Astrocyte of the spinal cord (primary cell): ENCODE measurements at regions not wholly inside any gene's neighbourhood (a gene's known extent, or its start where the extent isn't known, plus 50 kb on each side); places are given as distances from the start of the nearest gene placed in this dataset.

ENCODE experiments used
- DNase-seq: peaks from one replicate; pipeline ENCODE4 v3.0.0; 2011; ENCODE audit warnings: low read depth, low spot score
- H3K4me3 ChIP-seq: 2 replicates; pipeline ENCODE4 v1.5.1; 2011; ENCODE audit warnings: low read depth, mild to moderate bottlenecking, low read length, moderate library complexity
- CTCF ChIP-seq: IDR thresholded peaks from 2 replicates; pipeline ENCODE4 v1.5.1; 2012; ENCODE audit warnings: low read depth, mild to moderate bottlenecking, low read length, inconsistent platforms
- in situ Hi-C: cut with HindIII; loops from 2 replicates; pipeline ENCODE4 v1.10.0; 2017; ENCODE audit warnings: low sequenced_read_pairs

GRCh38 chr2:212646698-212647366 is 108.2 kb upstream of the ERBB4 start:
- in situ Hi-C loops = no loop called here

GRCh38 chr2:212644195-212644837 is 105.7 kb upstream of the ERBB4 start:
- no peak overlapping the region for H3K4me3 ChIP-seq
- TF ChIP-seq CTCF = no peak
- no peak for DNase-seq
- in situ Hi-C loops = no loop called here

More at GRCh38 chr2:212646698-212647366, 108.2 kb upstream of the ERBB4 start:
- no peak for TF ChIP-seq CTCF
- no peak overlapping the region for H3K4me3 ChIP-seq
- DNase-seq = peak; percentile 87

- no peak overlapping the region for H3K4me3 ChIP-seq
- in situ Hi-C loops = no loop called here
- TF ChIP-seq CTCF = no peak
- no peak for DNase-seq
Measured at GRCh38 chr2:212640428-212640827, 101.8 kb upstream of the ERBB4 start.

GRCh38 chr2:212638694-212639093 is 100.1 kb upstream of the ERBB4 start:
- no peak for DNase-seq
- TF ChIP-seq CTCF = no peak
- no peak overlapping the region for H3K4me3 ChIP-seq
- in situ Hi-C loops = no loop called here

GRCh38 chr2:212628586-212628985 is 90.0 kb upstream of the ERBB4 start:
- in situ Hi-C loops = no loop called here
- DNase-seq = no peak
- no peak overlapping the region for H3K4me3 ChIP-seq
- no peak for TF ChIP-seq CTCF

GRCh38 chr2:212626371-212626918 is 87.8 kb upstream of the ERBB4 start:
- DNase-seq = peak; percentile 5
- no peak for TF ChIP-seq CTCF
- no peak overlapping the region for H3K4me3 ChIP-seq
- in situ Hi-C loops = no loop called here
